Loucy (cell line): ENCODE measurements at regions not wholly inside any gene's neighbourhood (a gene's known extent, or its start where the extent isn't known, plus 50 kb on each side); places are given as distances from the start of the nearest gene placed in this dataset.

Experiments
- H2AFZ ChIP-seq: fragments of 200-600 bp; sonication (generic); 2 replicates; pipeline ENCODE4 v1.6.0; 2016; ENCODE audit warnings: antibody characterized with exemption, mild to moderate bottlenecking, low read length, moderate library complexity
- H3F3A ChIP-seq: fragments of 200-600 bp; 2 replicates; pipeline ENCODE4 v1.6.0; 2016; ENCODE audit warnings: antibody characterized with exemption, low read depth, mild to moderate bottlenecking
- H3K27me3 ChIP-seq: fragments of 200-600 bp; sonication (generic); 2 replicates; pipeline ENCODE4 v1.6.1; 2014; ENCODE audit warnings: low read length, mild to moderate bottlenecking; ENCODE audit not compliant: insufficient read depth, poor library complexity, severe bottlenecking
- H3K36me3 ChIP-seq: fragments of 200-600 bp; sonication (generic); 2 replicates; pipeline ENCODE4 v1.6.1; 2016; ENCODE audit warnings: low read length; ENCODE audit not compliant: insufficient read depth
- H3K4me1 ChIP-seq: fragments of 200-600 bp; sonication (generic); 2 replicates; pipeline ENCODE4 v1.5.1; 2014; ENCODE audit warnings: low read length, mild to moderate bottlenecking; ENCODE audit not compliant: insufficient read depth, poor library complexity, severe bottlenecking
- H3K4me2 ChIP-seq: fragments of 200-600 bp; sonication (generic); 2 replicates; pipeline ENCODE4 v1.6.0; 2014; ENCODE audit warnings: antibody characterized with exemption, low read length, low read depth, mild to moderate bottlenecking; ENCODE audit not compliant: poor library complexity, severe bottlenecking
- H3K4me3 ChIP-seq: fragments of 200-600 bp; sonication (generic); 2 replicates; pipeline ENCODE4 v1.5.1; 2014; ENCODE audit warnings: low read length, mild to moderate bottlenecking, mixed read lengths; ENCODE audit not compliant: poor library complexity, severe bottlenecking
- H3K79me2 ChIP-seq: fragments of 200-600 bp; sonication (generic); 2 replicates; pipeline ENCODE4 v1.6.1; 2014; ENCODE audit warnings: low read length; ENCODE audit not compliant: insufficient read depth
- H3K9ac ChIP-seq: fragments of 200-600 bp; sonication (generic); 2 replicates; pipeline ENCODE4 v1.6.0; 2014; ENCODE audit warnings: mild to moderate bottlenecking, low read depth, low read length, moderate library complexity; ENCODE audit not compliant: poor library complexity, severe bottlenecking
- H3K9me2 ChIP-seq: fragments of 200-600 bp; sonication (generic); replicated peaks from 2 replicates; pipeline ENCODE4 v1.6.1; 2016; ENCODE audit warnings: low read depth, low read length, mixed read lengths
- H3K9me3 ChIP-seq: fragments of 200-600 bp; sonication (generic); 2 replicates; pipeline ENCODE4 v1.6.1; 2014; ENCODE audit warnings: mild to moderate bottlenecking, antibody characterized with exemption, low read length, low read depth; ENCODE audit not compliant: insufficient read depth
- H4K20me1 ChIP-seq: fragments of 200-600 bp; sonication (generic); 2 replicates; pipeline ENCODE4 v1.6.0; 2014; ENCODE audit warnings: antibody characterized with exemption, low read length, mild to moderate bottlenecking; ENCODE audit not compliant: insufficient read depth, poor library complexity, severe bottlenecking
- EZH2phosphoT487 ChIP-seq: fragments of 200-600 bp; IDR thresholded peaks from 2 replicates; pipeline ENCODE4 v1.6.1; 2018; ENCODE audit warnings: antibody characterized with exemption, mild to moderate bottlenecking, moderate library complexity, borderline replicate concordance
- TF ChIP-seq, protein P1 (sequence below): fragments of 200-600 bp; sonication (generic); conservative IDR thresholded peaks from 2 replicates; pipeline ENCODE4 v1.5.1; 2014; ENCODE audit warnings: mild to moderate bottlenecking, antibody characterized with exemption, low read length

DNA sequence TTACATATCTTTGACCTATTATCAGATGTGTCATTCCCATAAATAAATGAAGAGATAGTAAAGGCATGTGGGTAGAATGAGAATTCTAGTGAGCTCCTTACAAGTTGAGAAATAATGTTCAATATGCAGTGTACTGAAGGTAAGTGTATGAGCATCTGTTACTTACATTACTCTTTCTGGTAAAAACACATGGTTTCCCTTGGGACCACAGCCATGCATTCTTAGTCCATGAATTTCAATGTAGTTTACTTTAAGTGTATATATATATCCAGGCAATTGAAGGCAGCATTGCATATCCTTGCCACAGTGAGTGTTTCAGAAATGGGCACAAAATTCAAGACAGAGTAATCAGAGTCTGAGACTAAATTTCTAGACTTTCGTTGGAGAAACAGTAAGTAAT, 277.2 kb downstream of the CXXC4 start:
- Histone ChIP-seq H3K9ac (no peak overlapping the region), H2AFZ (no peak overlapping the region), H3K4me2 (no peak overlapping the region), H3K4me1 (no peaks in the 10 kb centered on the region), H3K9me3 (0 out of 2 replicates have a peak, but pooled peaks cover 3% of the 10 kb centered on the region), H3K9me2 (no peaks in the 10 kb centered on the region), H3K79me2 (no peaks in the 10 kb centered on the region), H3K36me3 (no peaks in the 10 kb centered on the region), H4K20me1 (no peaks in the 10 kb centered on the region), H3K27me3 (no peaks in the 10 kb centered on the region), H3F3A (no peaks in the 10 kb centered on the region), H3K4me3 (no peak overlapping the region)
- TF ChIP-seq, protein P1, sequence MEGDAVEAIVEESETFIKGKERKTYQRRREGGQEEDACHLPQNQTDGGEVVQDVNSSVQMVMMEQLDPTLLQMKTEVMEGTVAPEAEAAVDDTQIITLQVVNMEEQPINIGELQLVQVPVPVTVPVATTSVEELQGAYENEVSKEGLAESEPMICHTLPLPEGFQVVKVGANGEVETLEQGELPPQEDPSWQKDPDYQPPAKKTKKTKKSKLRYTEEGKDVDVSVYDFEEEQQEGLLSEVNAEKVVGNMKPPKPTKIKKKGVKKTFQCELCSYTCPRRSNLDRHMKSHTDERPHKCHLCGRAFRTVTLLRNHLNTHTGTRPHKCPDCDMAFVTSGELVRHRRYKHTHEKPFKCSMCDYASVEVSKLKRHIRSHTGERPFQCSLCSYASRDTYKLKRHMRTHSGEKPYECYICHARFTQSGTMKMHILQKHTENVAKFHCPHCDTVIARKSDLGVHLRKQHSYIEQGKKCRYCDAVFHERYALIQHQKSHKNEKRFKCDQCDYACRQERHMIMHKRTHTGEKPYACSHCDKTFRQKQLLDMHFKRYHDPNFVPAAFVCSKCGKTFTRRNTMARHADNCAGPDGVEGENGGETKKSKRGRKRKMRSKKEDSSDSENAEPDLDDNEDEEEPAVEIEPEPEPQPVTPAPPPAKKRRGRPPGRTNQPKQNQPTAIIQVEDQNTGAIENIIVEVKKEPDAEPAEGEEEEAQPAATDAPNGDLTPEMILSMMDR: no peak
- no peak for TF ChIP-seq EZH2phosphoT487

DNA sequence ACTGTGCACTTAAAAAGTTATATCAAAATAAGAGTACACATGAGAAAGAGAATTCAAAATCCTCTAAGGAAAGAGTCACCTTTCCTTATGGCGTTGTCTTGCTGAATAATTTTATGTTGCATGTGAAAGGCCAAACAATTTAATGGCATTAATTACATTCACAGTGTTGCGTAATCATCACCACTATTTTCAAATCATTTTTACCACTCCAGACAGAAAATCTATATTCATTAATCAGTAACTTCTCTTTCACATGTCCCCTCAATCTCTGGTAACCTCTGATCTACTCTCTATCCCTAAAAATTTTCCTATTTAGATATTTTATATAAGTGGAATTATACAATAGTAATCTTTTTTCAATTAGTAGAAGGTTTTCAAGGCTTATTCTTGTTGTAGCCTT, 283.0 kb downstream of the CXXC4 start:
- H2AFZ ChIP-seq: no peak overlapping the region
- no peak overlapping the region for H3K9ac ChIP-seq
- H3K36me3 ChIP-seq: no peaks in the 10 kb centered on the region
- H3K9me2 ChIP-seq: no peaks in the 10 kb centered on the region
- H3K9me3 ChIP-seq: no peaks in the 10 kb centered on the region
- H3K4me1 ChIP-seq: no peaks in the 10 kb centered on the region
- H3K79me2 ChIP-seq: no peaks in the 10 kb centered on the region
- H3F3A ChIP-seq: no peaks in the 10 kb centered on the region
- no peak overlapping the region for H3K4me3 ChIP-seq
- no peaks in the 10 kb centered on the region for H3K27me3 ChIP-seq
- H3K4me2 ChIP-seq: no peak overlapping the region
- TF ChIP-seq, protein P1: no peak
- no peak for TF ChIP-seq EZH2phosphoT487
- H4K20me1 ChIP-seq: no peaks in the 10 kb centered on the region

DNA sequence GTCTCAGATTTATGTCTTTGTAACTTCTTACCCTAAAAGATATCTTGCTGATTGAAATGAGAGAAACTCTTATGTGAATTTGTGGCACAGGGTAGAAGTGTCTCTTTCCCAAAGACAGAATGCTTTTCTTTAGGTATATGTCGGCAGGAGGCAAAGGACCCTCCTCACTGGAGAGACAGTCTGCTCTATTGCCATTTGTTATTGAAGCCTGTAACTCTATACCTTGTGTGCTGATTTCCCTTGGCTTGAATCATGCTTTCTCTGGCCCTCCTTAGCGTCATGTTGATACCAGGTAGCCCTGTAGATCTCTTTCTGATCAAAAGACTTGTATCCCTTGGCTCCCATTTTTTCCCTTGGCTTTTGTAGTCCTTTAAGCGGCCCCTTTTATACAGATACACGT, 284.3 kb downstream of the CXXC4 start:
- H3K9me3 ChIP-seq: no peaks in the 10 kb centered on the region
- H3F3A ChIP-seq: no peaks in the 10 kb centered on the region
- no peak overlapping the region for H3K4me2 ChIP-seq
- no peaks in the 10 kb centered on the region for H4K20me1 ChIP-seq
- H3K9me2 ChIP-seq: no peaks in the 10 kb centered on the region
- H3K4me3 ChIP-seq: no peak overlapping the region
- no peaks in the 10 kb centered on the region for H3K36me3 ChIP-seq
- H3K9ac ChIP-seq: no peak overlapping the region
- H3K79me2 ChIP-seq: no peaks in the 10 kb centered on the region
- no peaks in the 10 kb centered on the region for H3K4me1 ChIP-seq
- no peak overlapping the region for H2AFZ ChIP-seq
- no peak for TF ChIP-seq EZH2phosphoT487
- TF ChIP-seq, protein P1: no peak
- H3K27me3 ChIP-seq: no peaks in the 10 kb centered on the region
